ENCODE measurements at regions not wholly inside any gene's neighbourhood (a gene's known extent, or its start where the extent isn't known, plus 50 kb on each side); places are given as distances from the start of the nearest gene placed in this dataset.
A peak's percentile ranks its signal among the peaks of the same experiment; 100 is the strongest.

DNA sequence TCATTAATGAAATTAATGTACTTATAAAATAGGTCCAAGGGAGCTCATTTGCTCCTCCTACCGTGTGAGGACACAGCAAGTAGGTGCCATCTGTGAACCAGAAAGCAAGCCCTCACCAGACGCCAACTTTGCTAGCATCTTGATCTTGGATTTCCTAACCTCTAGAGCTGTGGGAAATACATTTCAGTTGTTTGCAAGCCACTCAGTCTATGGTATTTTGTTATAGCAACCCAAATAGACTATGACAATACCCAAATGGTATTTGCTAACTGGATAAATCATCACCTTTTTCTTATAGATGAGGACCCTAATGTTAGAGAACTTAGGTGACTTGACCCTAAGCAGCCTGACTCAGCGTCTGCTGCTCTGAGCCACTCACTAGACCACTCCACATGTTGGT lies 379.6 kb downstream of the HRH4 start:
- DNase-seq = no peak

- DNase-seq = no peak
These were observed 380.2 kb downstream of the HRH4 start for GRCh38 chr18:24840640-24841039.

DNA sequence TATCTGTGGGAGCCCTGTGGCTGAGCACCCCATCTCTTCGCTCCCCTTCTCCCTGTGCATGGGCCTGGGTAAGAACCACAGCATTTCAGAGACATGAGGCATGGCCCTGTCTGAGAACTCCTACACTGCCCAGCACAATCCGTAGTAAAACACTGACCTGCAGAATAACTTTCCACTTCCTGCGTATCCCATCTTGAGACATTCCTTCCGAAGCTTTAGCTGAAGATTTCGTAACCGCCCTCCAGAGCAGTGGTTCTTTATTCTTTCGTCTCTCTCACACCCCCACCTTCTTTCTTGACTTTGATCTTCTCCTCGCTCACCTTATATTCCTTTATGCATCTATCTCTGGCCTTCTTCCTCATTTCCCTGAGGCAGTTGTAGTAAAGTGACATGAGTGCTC lies 381.1 kb downstream of the HRH4 start:
- DNase-seq = no peak

- DNase-seq = no peak
These were observed 382.7 kb downstream of the HRH4 start for GRCh38 chr18:24843123-24843522.

DNA sequence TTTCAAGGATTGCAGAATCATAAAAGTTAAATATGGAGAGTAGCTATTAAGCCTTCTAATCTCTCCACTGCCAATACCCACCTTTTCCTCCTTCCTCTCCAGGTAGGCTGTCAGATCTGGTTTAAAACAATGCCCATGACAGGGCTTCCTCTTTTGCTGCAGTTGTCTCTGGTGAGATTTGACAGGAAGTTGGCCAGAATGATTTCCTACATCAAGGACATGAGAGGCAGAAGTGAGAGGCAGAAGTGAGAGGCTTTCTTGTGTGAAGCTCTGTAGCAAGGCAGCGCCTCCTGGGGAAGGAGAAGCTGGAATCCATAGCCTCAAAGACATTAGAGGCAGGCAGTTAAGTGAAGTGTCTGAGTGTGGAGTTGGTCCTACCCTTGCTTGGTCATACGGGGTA lies 385.7 kb downstream of the HRH4 start:
- DNase-seq = peak; percentile 13

- no peak for DNase-seq
These were observed 390.1 kb downstream of the HRH4 start for GRCh38 chr18:24850532-24850931.

GRCh38 chr18:24853076-24853475 lies 392.6 kb downstream of the HRH4 start:
- no peak for DNase-seq

- DNase-seq = no peak
These were observed 400.7 kb downstream of the HRH4 start for GRCh38 chr18:24860978-24861680.

DNA sequence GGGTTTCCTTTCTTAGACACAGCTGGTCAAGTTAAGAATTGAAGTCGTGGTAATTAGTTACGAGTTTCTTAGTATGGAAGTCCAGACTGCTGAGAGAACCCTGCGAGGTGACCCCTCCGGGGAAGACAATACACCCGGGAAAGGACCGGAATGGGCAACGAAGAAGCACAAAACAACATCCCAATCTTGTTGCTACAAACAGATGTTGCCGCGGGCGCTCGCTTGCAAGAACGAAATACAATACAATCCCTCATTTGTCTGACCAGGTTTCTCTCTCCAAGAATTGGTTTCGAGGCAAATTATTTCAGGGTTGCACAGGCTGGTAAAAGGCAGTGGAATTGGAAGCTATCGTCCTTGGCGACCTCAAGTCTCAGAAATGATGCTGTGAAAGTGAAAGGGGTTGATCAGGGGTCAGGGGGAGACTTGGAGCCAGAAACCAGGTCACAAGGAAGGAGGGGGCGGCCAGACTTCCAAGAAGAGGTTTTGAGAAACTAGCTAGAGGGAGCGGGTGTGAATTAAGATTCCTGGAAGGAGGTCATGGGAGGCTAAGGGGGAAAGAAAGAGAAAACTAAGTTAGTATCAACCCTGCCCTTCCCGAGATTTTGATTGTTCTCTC lies 401.9 kb downstream of the HRH4 start:
- DNase-seq = no peak

GRCh38 chr18:24868311-24868710 lies 407.9 kb downstream of the HRH4 start:
- DNase-seq = no peak

DNA sequence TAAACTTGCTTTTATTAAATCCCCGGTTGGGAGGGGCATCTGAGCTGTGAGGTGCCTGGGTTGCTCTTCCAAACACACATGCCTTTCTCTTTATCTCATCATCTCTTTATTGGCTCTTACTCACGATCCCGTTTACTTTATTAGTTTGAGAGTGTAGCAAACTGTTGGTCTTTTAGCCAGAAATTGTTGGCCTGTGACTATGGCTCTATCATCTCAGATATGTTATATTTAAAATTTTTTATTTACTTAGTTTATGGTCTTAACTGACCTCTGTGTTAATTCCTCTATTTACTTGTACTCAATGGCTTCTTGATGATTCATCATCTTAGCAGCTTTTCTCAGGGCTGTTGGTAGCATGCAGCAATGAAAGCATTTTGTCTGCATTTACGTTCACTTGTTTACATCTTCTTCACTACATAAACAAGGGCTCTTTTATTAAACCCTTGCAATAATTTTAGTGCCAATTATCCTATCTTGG lies 408.4 kb downstream of the HRH4 start:
- no peak for DNase-seq

- no peak for DNase-seq
These were observed 408.8 kb downstream of the HRH4 start for GRCh38 chr18:24869285-24869684.

DNA sequence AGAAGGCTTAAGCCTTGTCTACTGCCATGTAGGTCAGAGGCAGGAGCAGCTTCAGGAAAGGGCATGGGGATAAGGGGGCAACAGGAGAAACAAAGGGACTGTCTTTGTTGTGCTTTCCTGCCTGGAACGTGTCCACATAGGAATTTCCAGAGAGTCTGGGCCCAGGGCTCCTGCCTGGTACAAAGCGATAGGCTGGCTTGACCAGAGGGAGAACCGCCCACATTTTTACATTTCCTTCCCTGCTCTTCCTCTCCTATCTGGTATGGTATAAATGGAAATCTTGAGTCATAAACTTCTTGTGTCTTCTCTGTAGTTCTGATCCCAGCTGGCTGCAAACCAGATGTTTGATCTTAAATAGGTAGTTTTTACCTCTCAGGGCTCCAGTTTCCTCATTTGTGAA lies 414.8 kb downstream of the HRH4 start:
- no peak for DNase-seq

DNA sequence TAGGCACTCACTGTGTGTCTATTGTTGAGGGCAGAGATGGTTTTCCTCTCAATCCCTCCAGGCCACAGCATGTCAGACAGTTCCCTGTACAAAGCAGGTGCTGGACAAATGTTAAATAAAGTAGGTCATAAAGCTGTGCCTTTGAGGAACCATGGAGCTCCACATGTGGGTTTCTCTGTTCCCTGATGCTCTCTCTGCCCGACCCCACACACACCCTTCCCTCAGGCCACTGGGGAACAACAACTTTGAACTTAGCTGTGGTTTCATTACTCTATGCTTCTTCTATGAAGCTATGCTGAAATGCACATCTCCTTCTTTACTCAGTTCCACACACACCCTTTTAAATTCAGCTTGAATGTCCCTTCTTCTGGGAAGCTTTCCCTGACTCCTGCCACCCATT lies 415.3 kb downstream of the HRH4 start:
- DNase-seq = no peak

DNA sequence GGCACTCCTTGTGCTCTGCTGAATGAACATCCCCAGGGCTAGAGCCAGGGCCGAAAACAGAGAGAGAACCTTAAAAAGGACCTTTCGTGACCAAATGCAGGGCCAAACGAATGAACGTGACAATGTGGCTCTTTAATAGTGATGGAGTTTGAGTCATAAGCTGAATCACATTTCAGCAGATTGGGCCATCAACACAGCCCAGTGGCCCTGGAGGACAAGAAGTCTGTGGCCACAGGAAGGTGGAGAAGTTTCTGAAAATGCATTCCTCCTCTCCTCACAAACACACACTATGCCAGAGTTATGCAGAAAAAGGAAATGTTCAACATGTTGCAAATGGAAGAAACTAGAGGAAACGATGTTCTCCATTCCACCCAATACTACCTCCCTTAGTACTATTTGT lies 415.8 kb downstream of the HRH4 start:
- DNase-seq = no peak

DNA sequence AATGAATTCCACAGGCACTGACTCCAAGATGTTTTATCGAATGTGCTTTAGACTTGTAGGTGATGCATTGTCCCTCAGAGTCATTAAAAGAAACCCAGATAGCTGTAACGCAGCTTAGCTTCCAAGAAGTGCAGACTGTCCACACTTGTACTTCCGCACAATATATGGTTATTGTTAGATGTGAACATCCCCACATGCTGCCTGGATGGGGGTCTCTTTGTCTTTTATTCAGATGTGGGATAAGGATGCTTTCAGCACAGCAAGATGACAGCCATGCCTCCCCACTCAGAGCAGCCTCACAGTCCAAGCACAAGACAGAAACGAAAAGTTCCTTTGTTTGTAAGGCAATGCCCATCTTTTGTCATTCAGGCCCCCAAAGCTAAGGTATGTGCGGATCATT lies 416.6 kb downstream of the HRH4 start:
- DNase-seq = no peak

DNA sequence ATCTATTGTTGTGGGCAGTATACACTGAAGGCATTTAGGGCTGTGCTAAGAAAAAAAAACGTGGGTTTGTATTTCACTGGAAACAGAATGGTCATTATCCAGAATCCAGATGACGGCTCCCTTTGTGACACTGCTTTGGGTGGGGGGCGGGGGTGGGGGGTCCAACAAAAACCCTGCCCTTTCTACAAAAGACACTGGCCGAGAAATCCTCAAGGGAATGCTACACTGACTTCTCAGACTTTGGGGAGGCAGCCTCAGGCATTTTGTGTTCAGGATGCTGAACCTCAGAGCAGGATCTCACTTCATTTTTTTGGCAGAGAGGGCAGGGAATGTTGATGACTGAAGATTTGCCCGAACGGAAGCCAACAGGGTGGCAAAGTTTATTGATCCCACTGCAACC lies 417.1 kb downstream of the HRH4 start:
- DNase-seq = no peak

DNA sequence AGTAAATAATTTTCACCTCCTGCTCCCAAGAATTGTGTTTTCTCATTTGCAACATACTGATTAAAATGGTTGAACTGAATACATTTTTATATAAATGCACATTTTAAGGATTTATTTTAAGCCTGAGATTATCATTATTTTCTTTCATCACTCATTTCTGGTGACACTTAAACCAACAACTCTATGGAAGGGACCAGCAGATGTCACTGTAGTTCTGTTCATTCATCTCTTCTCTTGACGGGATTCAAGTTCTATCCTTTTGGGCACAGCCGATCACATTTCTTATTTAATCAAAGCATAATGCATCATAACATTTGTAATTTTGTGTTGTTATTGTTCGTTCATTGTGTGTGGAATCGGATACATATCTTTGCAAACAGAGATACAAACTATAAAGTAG lies 417.9 kb downstream of the HRH4 start:
- peak; percentile 69 for DNase-seq

GRCh38 chr18:24885276-24885675 lies 424.8 kb downstream of the HRH4 start:
- DNase-seq = no peak

DNA sequence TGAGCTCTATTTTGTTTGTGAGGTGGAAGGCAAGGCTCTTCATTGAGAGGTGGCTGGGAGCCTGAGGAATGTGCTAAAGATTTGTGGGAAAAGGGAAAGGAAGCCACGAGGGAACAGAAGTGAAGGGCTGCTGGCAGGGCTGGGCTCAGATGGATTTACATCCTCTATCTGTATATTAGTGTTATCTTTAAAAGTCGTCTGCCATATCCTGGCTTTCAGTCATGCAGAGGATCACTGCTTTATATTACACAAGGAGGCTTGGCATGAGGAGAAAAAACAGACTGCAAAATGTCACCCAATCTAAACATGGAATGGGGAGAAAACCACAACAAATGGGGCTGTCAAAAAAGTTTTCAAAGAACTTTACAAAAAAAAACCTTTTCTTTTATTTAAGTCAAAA lies 434.4 kb downstream of the HRH4 start:
- DNase-seq = no peak

- no peak for DNase-seq
These were observed 437.0 kb downstream of the HRH4 start for GRCh38 chr18:24897461-24897860.

DNA sequence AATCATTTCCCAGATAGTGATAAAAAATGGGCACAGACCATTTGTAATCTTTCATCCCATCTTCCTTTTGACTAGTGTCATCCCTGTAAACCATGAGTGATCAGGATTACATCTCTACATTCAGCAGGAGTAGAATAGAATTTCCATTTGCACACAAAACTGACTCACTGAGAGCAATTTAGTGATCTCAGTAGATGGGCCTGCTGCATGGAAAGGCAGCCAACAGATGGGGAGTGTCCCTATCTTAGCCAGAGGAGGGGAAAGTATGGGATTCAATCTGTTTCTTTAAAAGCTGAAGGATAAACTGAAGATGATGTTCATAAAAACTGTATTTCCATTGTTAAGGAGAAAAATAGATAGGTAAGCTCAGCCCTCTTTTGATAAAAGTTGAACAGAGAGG lies 441.7 kb downstream of the ZNF521 start:
- DNase-seq = no peak

- no peak for DNase-seq
These were observed 438.3 kb downstream of the ZNF521 start for GRCh38 chr18:24913507-24914170.

GRCh38 chr18:24914171-24914525 lies 437.8 kb downstream of the ZNF521 start:
- DNase-seq = no peak

DNA sequence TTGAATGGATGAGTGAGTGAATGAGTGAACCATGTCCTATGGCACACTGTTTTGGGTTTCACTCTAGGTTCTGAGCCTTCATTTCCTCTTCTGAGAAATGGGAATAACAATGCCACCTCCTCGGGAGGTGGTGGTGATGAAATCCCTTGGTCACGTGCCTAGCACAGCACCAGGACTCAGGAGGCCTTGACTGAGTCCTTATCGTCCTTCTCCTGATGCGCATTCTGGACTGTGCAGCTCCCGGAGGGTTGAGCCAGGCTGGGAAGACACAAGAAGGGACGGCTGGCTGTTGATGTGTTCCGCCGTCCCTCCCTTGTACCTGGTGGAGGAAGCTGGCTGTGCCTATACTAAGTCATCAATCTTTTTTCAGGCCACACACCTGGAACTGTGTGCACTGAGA lies 437.3 kb downstream of the ZNF521 start:
- DNase-seq = no peak

All from OCI-M1 (cell line).